CD4-positive, alpha-beta T cell (primary cell): ENCODE measurements at regions not wholly inside any gene's neighbourhood (a gene's known extent, or its start where the extent isn't known, plus 50 kb on each side); places are given as distances from the start of the nearest gene placed in this dataset.

Source experiments
- ATAC-seq: fragments of 200-7000 bp; cut with Tn5 transposase; one replicate; pipeline ENCODE4 v1.10.0; 2022; ENCODE audit warnings: mild to moderate bottlenecking; ENCODE audit not compliant: poor library complexity
- CTCF ChIA-PET: fragments of 350-600 bp; sonication (Branson Sonifier 250); formaldehyde crosslinking; loops from one replicate; lab custom pipeline; 2021; ENCODE audit warnings: antibody characterized with exemption, inconsistent platforms; lab: Charles Lee
- POLR2A ChIA-PET: fragments of 350-600 bp; sonication (Branson Sonifier 250); formaldehyde crosslinking; loops from one replicate; lab custom pipeline; 2021; ENCODE audit warnings: antibody characterized with exemption, inconsistent platforms; lab: Charles Lee
- DNase-seq, 14 experiments: peaks; one replicate each; pipeline ENCODE4 v3.0.0-alpha.2; 2013 to 2020; ENCODE audit warnings: mixed read lengths in 2 of 14
- H3K27ac ChIP-seq, 2 donors: one replicate each; pipeline versions ENCODE4 v1.5.1 to v1.7.0; 2013; ENCODE audit warnings: low read length in 2 of 2, low read depth in 1 of 2, mild to moderate bottlenecking in 1 of 2
- H3K27me3 ChIP-seq, 2 experiments: 1 replicate in 1 of 2; 2 replicates in 1 of 2; pipeline versions ENCODE4 v1.6.1 to v1.7.0; 2013; ENCODE audit warnings: low read length in 2 of 2, control low read depth in 1 of 2, mild to moderate bottlenecking in 1 of 2, moderate library complexity in 1 of 2; ENCODE audit not compliant: insufficient read depth in 2 of 2, control insufficient read depth in 1 of 2
- H3K36me3 ChIP-seq: one replicate; pipeline ENCODE4 v1.6.1; 2013; ENCODE audit warnings: low read length, control low read depth; ENCODE audit not compliant: insufficient read depth
- H3K4me1 ChIP-seq: one replicate; pipeline ENCODE4 v1.6.1; 2013; ENCODE audit warnings: low read length, control low read depth; ENCODE audit not compliant: insufficient read depth
- H3K4me3 ChIP-seq: one replicate; pipeline ENCODE4 v1.5.1; 2013; ENCODE audit warnings: mild to moderate bottlenecking, low read length, moderate library complexity
- H3K9me3 ChIP-seq, 2 experiments: 1 replicate in 1 of 2; 2 replicates in 1 of 2; pipeline versions ENCODE4 v1.6.1 to v1.7.0; 2013; ENCODE audit warnings: low read length in 2 of 2, mild to moderate bottlenecking in 2 of 2, control low read depth in 1 of 2, moderate library complexity in 1 of 2; ENCODE audit not compliant: control insufficient read depth in 1 of 2, insufficient read depth in 1 of 2
- H3K27ac Mint-ChIP-seq: one replicate; pipeline ENCODE4 v1.8.0; 2020; ENCODE audit warnings: mixed read lengths
- H3K27me3 Mint-ChIP-seq: one replicate; pipeline ENCODE4 v1.8.0; 2021; ENCODE audit warnings: mixed read lengths
- H3K36me3 Mint-ChIP-seq: one replicate; pipeline ENCODE4 v1.8.0; 2021; ENCODE audit warnings: low read depth, mixed read lengths
- H3K4me1 Mint-ChIP-seq: one replicate; pipeline ENCODE4 v1.8.0; 2021; ENCODE audit warnings: low read depth, mixed read lengths
- H3K4me3 Mint-ChIP-seq: one replicate; pipeline ENCODE4 v1.8.0; 2020; ENCODE audit warnings: mild to moderate bottlenecking, mixed read lengths
- H3K9me3 Mint-ChIP-seq: one replicate; pipeline ENCODE4 v1.8.0; 2020; ENCODE audit warnings: mixed read lengths
- intact Hi-C, 2 experiments: fragments of 100-400 bp; cut with DNase I in 1 of 2; cut with micrococcal nuclease in 1 of 2; formaldehyde crosslinking; loops; one replicate each; pipeline versions ENCODE4 v1.15.1 to v1.9.0; 2023 to 2025; cut with DNase I, micrococcal nuclease
- TF ChIP-seq, protein P1 (sequence below): fragments of 200-600 bp; IDR thresholded peaks from one replicate; pipeline ENCODE4 v1.8.0; 2022; ENCODE audit warnings: antibody characterized with exemption, mild to moderate bottlenecking

DNA sequence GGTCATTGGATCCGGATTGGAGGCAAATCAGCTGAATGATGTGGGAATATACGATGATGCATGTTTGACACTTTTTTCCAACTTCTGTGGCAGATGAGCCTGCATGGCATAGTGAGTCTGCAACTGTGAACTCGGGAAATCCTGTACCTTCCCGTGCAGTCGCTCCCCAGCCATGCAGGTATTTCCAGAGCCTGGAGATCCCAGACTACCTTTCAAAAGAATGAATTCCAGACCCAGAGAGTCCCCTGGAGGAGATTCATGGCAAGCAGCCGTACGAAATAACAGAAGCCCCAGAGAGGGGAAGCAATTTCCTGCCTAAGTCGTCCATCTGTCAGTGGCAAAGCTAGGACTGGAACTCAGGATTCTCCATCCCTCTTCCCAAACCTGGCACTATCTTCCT, 75.7 kb upstream of the FAM20A start:
- TF ChIP-seq, protein P1, sequence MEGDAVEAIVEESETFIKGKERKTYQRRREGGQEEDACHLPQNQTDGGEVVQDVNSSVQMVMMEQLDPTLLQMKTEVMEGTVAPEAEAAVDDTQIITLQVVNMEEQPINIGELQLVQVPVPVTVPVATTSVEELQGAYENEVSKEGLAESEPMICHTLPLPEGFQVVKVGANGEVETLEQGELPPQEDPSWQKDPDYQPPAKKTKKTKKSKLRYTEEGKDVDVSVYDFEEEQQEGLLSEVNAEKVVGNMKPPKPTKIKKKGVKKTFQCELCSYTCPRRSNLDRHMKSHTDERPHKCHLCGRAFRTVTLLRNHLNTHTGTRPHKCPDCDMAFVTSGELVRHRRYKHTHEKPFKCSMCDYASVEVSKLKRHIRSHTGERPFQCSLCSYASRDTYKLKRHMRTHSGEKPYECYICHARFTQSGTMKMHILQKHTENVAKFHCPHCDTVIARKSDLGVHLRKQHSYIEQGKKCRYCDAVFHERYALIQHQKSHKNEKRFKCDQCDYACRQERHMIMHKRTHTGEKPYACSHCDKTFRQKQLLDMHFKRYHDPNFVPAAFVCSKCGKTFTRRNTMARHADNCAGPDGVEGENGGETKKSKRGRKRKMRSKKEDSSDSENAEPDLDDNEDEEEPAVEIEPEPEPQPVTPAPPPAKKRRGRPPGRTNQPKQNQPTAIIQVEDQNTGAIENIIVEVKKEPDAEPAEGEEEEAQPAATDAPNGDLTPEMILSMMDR, result no peak
- Histone ChIP-seq H3K4me3 (no peak overlapping the region), H3K27ac (no peak overlapping the region), H3K4me1 (no peaks in the 10 kb centered on the region), H3K27me3 (peaks cover 5 to 9% of the 10 kb centered on the region in 2 experiments), H3K36me3 (no peaks in the 10 kb centered on the region), H3K9me3 (no peaks in the 10 kb centered on the region)
- Mint-ChIP-seq H3K27me3 (peaks cover 26% of the 10 kb centered on the region), H3K4me1 (no peaks in the 10 kb centered on the region), H3K9me3 (no peaks in the 10 kb centered on the region), H3K36me3 (no peaks in the 10 kb centered on the region), H3K27ac (no peak overlapping the region), H3K4me3 (no peak overlapping the region)
- ATAC-seq (no peak), DNase-seq (no peak)
- ChIA-PET CTCF (no interaction called here), POLR2A (no interaction called here)
- intact Hi-C loops, result no loop called here

DNA sequence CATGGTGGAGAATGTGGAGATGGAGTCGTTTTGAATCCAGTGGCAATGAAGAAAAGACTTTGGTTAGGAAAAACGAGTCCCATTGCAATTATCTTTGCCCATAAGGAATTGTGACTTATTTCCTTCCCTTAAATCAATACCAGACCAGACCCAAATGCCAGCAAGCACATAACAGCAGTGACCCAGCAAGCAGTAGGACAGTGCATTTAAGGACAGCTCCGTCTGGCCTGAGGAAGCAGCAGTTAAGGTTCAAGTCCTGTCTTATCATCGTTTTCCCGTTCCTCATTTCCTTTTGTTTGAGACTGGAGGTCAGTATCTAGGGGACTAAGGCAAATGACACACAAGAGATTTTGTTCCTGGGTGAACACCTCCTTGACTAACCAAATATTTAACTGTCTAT, 74.6 kb upstream of the FAM20A start:
- H3K9me3 Mint-ChIP-seq, result no peaks in the 10 kb centered on the region
- CTCF ChIA-PET, result no interaction called here
- Histone ChIP-seq H3K27ac (no peak overlapping the region), H3K27me3 (peaks cover 5 to 9% of the 10 kb centered on the region in 2 experiments), H3K4me3 (no peak overlapping the region), H3K36me3 (no peaks in the 10 kb centered on the region), H3K4me1 (no peaks in the 10 kb centered on the region), H3K9me3 (no peaks in the 10 kb centered on the region)
- ATAC-seq (no peak), DNase-seq (no peak)
- POLR2A ChIA-PET, result no interaction called here
- intact Hi-C loops, result no loop called here
- H3K36me3 Mint-ChIP-seq, result no peaks in the 10 kb centered on the region
- H3K27ac Mint-ChIP-seq, result no peak overlapping the region
- H3K4me1 Mint-ChIP-seq, result no peaks in the 10 kb centered on the region
- H3K27me3 Mint-ChIP-seq, result peaks cover 30% of the 10 kb centered on the region
- TF ChIP-seq, protein P1, result no peak
- H3K4me3 Mint-ChIP-seq, result no peak overlapping the region

DNA sequence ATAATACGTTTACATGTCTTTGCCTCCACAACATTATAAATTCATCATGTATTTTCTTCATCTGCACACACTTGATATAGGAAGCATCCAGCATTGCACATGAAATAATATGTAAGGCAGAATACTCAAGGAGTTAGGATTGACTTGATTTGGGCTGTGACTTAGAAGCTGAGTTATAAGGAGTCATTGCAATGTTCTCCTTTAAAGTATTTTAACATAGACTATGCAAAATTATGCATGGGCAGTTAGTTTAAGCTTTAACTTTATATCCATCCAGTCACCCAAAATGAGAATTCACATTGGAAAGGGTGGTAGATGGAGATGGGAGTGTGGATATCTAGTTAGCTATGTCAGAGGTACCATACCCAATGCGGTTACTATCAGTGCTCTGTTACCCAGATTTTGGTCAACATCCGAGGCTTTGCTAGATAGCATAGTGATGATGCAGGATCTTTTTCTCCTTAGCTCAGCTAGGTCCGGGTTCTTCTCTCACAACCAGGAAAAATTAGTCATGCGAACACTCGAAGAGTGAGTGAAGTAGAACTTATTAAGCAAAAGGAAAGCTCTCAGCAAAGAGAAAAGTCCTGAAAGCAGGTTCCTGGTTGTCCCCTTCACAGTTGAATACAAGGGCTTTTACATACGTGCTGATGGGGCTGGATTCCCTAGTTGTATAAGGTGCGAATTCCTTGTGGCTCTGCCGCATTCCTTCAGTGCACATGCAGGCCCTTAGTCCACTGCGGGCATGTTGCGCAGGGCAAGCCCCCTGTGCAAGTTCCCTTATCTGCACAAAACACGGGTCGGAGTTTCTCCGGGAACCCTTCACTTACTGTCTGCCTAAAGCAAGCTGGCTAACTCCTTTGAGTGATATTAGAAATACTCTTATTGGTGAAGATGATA, 73.1 kb upstream of the FAM20A start:
- Histone ChIP-seq H3K27ac (no peak overlapping the region), H3K9me3 (no peaks in the 10 kb centered on the region), H3K36me3 (no peaks in the 10 kb centered on the region), H3K4me1 (no peaks in the 10 kb centered on the region), H3K4me3 (no peak overlapping the region), H3K27me3 (peaks cover 5 to 9% of the 10 kb centered on the region in 2 experiments)
- peaks cover 24% of the 10 kb centered on the region for H3K27me3 Mint-ChIP-seq
- H3K36me3 Mint-ChIP-seq, result no peaks in the 10 kb centered on the region
- H3K27ac Mint-ChIP-seq, result no peak overlapping the region
- DNase-seq, result no peak
- ChIA-PET CTCF (no interaction called here), POLR2A (no interaction called here)
- TF ChIP-seq, protein P1, result no peak
- no peaks in the 10 kb centered on the region for H3K9me3 Mint-ChIP-seq
- H3K4me1 Mint-ChIP-seq, result no peaks in the 10 kb centered on the region
- no peak for ATAC-seq
- no peak overlapping the region for H3K4me3 Mint-ChIP-seq
- intact Hi-C loops, result no loop called here
